ENCODE measurements at regions not wholly inside any gene's neighbourhood (a gene's known extent, or its start where the extent isn't known, plus 50 kb on each side); places are given as distances from the start of the nearest gene placed in this dataset.

DNA sequence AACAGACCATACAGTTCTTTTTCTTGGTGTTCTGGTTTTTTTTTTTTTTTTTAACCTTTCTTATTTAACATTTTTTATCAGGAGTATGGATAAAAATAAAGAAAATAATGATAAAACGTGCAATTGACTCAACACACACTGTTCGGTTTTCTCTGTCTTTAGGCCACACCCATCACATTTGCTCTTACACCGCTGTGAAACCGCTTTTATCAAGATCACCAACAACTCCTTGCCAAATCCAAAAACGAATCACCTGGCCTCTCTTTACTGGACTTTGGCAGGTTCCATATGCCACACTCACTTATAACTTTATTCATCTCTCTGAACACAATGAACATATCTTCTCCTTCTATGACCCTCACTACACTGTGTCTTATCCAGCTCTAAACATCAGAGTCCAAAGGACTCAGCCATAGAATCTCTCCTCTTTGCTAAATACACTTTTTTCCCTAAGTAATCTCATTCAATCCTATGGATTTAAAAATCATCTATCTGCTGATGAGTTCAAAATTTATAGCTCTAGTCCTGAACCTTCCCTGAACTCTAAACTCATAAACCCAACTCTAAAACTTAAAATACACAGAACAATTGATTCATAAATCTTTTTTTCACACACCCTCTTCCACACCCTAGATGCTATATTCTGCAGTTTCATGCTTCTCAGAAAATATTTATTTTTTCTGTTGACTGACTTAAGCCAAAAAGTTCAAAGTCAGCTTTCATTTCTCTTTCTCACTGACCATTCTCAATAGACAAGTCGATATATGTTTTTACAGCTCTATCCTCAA lies 800.6 kb upstream of the SOX9 start:
- TF ChIP-seq, protein P1, sequence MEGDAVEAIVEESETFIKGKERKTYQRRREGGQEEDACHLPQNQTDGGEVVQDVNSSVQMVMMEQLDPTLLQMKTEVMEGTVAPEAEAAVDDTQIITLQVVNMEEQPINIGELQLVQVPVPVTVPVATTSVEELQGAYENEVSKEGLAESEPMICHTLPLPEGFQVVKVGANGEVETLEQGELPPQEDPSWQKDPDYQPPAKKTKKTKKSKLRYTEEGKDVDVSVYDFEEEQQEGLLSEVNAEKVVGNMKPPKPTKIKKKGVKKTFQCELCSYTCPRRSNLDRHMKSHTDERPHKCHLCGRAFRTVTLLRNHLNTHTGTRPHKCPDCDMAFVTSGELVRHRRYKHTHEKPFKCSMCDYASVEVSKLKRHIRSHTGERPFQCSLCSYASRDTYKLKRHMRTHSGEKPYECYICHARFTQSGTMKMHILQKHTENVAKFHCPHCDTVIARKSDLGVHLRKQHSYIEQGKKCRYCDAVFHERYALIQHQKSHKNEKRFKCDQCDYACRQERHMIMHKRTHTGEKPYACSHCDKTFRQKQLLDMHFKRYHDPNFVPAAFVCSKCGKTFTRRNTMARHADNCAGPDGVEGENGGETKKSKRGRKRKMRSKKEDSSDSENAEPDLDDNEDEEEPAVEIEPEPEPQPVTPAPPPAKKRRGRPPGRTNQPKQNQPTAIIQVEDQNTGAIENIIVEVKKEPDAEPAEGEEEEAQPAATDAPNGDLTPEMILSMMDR (IDR thresholded peaks at IDR 0.05), result no peak
- TF ChIP-seq MAFK (IDR thresholded peaks at IDR 0.05; ENCODE audit: partially characterized antibody) (no peak), FOSL2 (IDR thresholded peaks at IDR 0.05) (no peak), FOSL2 (CRISPR knock-in tag; IDR thresholded peaks at IDR 0.05) (no peak), ZSCAN20 (CRISPR knock-in tag; IDR thresholded peaks at IDR 0.05) (no peak), RFX5 (IDR thresholded peaks at IDR 0.05) (no peak), HEYL (CRISPR knock-in tag; IDR thresholded peaks at IDR 0.05) (no peak)
- TF ChIP-seq, protein P2, sequence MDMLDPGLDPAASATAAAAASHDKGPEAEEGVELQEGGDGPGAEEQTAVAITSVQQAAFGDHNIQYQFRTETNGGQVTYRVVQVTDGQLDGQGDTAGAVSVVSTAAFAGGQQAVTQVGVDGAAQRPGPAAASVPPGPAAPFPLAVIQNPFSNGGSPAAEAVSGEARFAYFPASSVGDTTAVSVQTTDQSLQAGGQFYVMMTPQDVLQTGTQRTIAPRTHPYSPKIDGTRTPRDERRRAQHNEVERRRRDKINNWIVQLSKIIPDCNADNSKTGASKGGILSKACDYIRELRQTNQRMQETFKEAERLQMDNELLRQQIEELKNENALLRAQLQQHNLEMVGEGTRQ (IDR thresholded peaks at IDR 0.05), result no peak
- TF ChIP-seq, protein P3, sequence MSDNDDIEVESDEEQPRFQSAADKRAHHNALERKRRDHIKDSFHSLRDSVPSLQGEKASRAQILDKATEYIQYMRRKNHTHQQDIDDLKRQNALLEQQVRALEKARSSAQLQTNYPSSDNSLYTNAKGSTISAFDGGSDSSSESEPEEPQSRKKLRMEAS (IDR thresholded peaks at IDR 0.05), result no peak
- TF ChIP-seq, protein P4, sequence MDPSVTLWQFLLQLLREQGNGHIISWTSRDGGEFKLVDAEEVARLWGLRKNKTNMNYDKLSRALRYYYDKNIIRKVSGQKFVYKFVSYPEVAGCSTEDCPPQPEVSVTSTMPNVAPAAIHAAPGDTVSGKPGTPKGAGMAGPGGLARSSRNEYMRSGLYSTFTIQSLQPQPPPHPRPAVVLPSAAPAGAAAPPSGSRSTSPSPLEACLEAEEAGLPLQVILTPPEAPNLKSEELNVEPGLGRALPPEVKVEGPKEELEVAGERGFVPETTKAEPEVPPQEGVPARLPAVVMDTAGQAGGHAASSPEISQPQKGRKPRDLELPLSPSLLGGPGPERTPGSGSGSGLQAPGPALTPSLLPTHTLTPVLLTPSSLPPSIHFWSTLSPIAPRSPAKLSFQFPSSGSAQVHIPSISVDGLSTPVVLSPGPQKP (IDR thresholded peaks at IDR 0.05; ENCODE audit: low read depth, low read length), result no peak
- FAIRE-seq, result no peak
- CTCF ChIA-PET, result no interaction called here
- no peak for ATAC-seq
- Histone ChIP-seq H3K27ac (no peak overlapping the region), H3K4me2 (no peak overlapping the region), H3K4me3 (no peak overlapping the region), H3K9me3 (no peaks in the 10 kb centered on the region), H3K4me1 (0 out of 3 replicates have a peak, but pooled peaks cover 2% of the 10 kb centered on the region)
- WGBS (ENCODE audit: missing lambda C conversion rate), result 34% methylated on average over 6 of the region's 6 CpGs
- DNase-seq (ENCODE audit: low read depth in 1 of 2, low spot score in 1 of 2), result no peak
- POLR2A ChIA-PET, result no interaction called here

DNA sequence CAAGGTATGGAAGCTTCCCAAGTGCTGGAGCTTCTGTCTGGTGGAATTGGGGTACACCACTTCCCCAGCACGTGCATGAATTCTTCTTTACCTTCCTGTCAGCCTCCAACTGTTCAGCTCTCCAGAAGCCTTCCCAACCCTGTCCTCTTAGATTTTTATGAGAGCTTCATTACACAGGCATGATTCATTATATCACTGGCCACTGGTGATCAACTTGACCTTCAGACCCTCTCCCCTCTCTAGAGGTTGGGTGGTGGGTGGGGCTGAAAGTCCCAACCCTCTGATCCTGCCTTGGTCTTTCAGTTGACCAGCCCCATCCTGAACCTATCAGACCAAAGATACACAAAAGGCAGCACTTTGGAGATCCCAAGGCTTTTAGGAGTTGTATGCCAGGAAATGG lies 795.7 kb upstream of the SOX9 start:
- CTCF ChIA-PET, result interaction anchor here (0.6 kb wide), 1 partner anchor 212 kb away, joined by 5 read pairs; no protein-coding TSS in a partner anchor
- ATAC-seq (no peak; a peak in 1 of 6 replicates), FAIRE-seq (no peak), DNase-seq (ENCODE audit: low read depth in 1 of 2, low spot score in 1 of 2) (no peak)
- Histone ChIP-seq H3K4me3 (no peak overlapping the region), H3K27ac (no peak overlapping the region), H3K4me1 (peaks cover 15% of the 10 kb centered on the region; the same call in 1 of the 3 replicates), H3K9me3 (no peaks in the 10 kb centered on the region), H3K4me2 (no peak overlapping the region)
- TF ChIP-seq, protein P5, sequence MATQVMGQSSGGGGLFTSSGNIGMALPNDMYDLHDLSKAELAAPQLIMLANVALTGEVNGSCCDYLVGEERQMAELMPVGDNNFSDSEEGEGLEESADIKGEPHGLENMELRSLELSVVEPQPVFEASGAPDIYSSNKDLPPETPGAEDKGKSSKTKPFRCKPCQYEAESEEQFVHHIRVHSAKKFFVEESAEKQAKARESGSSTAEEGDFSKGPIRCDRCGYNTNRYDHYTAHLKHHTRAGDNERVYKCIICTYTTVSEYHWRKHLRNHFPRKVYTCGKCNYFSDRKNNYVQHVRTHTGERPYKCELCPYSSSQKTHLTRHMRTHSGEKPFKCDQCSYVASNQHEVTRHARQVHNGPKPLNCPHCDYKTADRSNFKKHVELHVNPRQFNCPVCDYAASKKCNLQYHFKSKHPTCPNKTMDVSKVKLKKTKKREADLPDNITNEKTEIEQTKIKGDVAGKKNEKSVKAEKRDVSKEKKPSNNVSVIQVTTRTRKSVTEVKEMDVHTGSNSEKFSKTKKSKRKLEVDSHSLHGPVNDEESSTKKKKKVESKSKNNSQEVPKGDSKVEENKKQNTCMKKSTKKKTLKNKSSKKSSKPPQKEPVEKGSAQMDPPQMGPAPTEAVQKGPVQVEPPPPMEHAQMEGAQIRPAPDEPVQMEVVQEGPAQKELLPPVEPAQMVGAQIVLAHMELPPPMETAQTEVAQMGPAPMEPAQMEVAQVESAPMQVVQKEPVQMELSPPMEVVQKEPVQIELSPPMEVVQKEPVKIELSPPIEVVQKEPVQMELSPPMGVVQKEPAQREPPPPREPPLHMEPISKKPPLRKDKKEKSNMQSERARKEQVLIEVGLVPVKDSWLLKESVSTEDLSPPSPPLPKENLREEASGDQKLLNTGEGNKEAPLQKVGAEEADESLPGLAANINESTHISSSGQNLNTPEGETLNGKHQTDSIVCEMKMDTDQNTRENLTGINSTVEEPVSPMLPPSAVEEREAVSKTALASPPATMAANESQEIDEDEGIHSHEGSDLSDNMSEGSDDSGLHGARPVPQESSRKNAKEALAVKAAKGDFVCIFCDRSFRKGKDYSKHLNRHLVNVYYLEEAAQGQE (IDR thresholded peaks at IDR 0.05), result no peak
- no peak for TF ChIP-seq NFE2L2 (conservative IDR thresholded peaks at IDR 0.05; ENCODE audit: low read length)
- no peak for TF ChIP-seq CBX2 (IDR thresholded peaks at IDR 0.05; ENCODE audit: borderline replicate concordance, low read depth)
- TF ChIP-seq CHD4 (IDR thresholded peaks at IDR 0.05; ENCODE audit: borderline replicate concordance), result no peak
- no peak for TF ChIP-seq KDM1A (IDR thresholded peaks at IDR 0.05; ENCODE audit: low read depth)
- TF ChIP-seq, protein P6, sequence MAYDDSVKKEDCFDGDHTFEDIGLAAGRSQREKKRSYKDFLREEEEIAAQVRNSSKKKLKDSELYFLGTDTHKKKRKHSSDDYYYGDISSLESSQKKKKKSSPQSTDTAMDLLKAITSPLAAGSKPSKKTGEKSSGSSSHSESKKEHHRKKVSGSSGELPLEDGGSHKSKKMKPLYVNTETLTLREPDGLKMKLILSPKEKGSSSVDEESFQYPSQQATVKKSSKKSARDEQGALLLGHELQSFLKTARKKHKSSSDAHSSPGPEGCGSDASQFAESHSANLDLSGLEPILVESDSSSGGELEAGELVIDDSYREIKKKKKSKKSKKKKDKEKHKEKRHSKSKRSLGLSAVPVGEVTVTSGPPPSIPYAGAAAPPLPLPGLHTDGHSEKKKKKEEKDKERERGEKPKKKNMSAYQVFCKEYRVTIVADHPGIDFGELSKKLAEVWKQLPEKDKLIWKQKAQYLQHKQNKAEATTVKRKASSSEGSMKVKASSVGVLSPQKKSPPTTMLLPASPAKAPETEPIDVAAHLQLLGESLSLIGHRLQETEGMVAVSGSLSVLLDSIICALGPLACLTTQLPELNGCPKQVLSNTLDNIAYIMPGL (CRISPR knock-in tag; IDR thresholded peaks at IDR 0.05; ENCODE audit: borderline replicate concordance), result no peak
- TF ChIP-seq TFCP2L1 (CRISPR knock-in tag; IDR thresholded peaks at IDR 0.05), result no peak
- no peak for TF ChIP-seq BHLHE40 (IDR thresholded peaks at IDR 0.05; ENCODE audit: low read depth, low read length)
- no peak for TF ChIP-seq MAZ (IDR thresholded peaks at IDR 0.05; ENCODE audit: borderline replicate concordance, low read depth, low read length)
- POLR2A ChIA-PET, result no interaction called here
- WGBS (ENCODE audit: missing lambda C conversion rate), result 5% methylated on average over 1 of the region's 1 CpG
